ENCODE measurements at regions not wholly inside any gene's neighbourhood (a gene's known extent, or its start where the extent isn't known, plus 50 kb on each side); places are given as distances from the start of the nearest gene placed in this dataset.

DNA sequence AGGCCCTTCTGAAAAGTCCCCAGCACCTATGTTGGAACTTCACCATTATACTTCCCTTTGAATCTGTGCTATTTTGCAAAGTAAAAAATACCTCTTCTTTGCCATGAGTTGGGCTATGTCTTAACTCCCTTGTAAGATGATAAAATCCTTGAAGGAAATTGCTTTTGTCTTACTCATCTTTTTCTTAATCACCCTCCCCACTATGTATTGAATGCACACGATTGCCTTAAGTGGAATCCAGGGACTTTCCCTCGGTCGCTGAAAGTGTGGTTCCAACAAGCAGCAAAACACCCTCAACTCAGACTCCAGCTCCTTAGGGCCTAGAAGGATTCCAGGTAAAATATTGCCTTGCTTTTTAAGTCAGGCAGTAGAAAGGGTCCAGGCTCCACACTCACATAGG, 173.2 kb upstream of the ARL4C start:
- 81 to 84% methylated on average over 3 of the region's 3 CpGs for WGBS, 2 donors (ENCODE audit: low coverage in 1 of 2)

GRCh38 chr2:234669621-234670020, 172.7 kb upstream of the ARL4C start:
- intact Hi-C loops (cut with DNase I; ENCODE audit: low total_unique reads): no loop called here

More for the DNA sequence above, 173.2 kb upstream of the ARL4C start:
- DNase-seq: no peak
- TF ChIP-seq, protein P1, sequence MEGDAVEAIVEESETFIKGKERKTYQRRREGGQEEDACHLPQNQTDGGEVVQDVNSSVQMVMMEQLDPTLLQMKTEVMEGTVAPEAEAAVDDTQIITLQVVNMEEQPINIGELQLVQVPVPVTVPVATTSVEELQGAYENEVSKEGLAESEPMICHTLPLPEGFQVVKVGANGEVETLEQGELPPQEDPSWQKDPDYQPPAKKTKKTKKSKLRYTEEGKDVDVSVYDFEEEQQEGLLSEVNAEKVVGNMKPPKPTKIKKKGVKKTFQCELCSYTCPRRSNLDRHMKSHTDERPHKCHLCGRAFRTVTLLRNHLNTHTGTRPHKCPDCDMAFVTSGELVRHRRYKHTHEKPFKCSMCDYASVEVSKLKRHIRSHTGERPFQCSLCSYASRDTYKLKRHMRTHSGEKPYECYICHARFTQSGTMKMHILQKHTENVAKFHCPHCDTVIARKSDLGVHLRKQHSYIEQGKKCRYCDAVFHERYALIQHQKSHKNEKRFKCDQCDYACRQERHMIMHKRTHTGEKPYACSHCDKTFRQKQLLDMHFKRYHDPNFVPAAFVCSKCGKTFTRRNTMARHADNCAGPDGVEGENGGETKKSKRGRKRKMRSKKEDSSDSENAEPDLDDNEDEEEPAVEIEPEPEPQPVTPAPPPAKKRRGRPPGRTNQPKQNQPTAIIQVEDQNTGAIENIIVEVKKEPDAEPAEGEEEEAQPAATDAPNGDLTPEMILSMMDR (IDR thresholded peaks at IDR 0.05): no peak
- no peak for TF ChIP-seq POLR2AphosphoS5 (IDR thresholded peaks at IDR 0.05)
- no peak for TF ChIP-seq EP300 (IDR thresholded peaks at IDR 0.05; ENCODE audit: low read depth)
- no peak for TF ChIP-seq POLR2A (IDR thresholded peaks at IDR 0.05)
- H3K27me3 ChIP-seq: no peaks in the 10 kb centered on the region
- in situ Hi-C loops (cut with MboI; ENCODE audit: low pct_ligation_motif_present in 1 of 4, low pct_unique_long_range_greater_than_20kb in 1 of 4, low sequenced_read_pairs in 3 of 4) (no loop called here), intact Hi-C loops (cut with DNase I; ENCODE audit: low total_unique reads) (no loop called here)
- no peaks in the 10 kb centered on the region for H3K36me3 ChIP-seq
- no peaks in the 10 kb centered on the region for H3K4me1 ChIP-seq
- H3K27ac ChIP-seq: no peak overlapping the region
- no peak overlapping the region for H3K4me3 ChIP-seq
- no peaks in the 10 kb centered on the region for H3K9me3 ChIP-seq

DNA sequence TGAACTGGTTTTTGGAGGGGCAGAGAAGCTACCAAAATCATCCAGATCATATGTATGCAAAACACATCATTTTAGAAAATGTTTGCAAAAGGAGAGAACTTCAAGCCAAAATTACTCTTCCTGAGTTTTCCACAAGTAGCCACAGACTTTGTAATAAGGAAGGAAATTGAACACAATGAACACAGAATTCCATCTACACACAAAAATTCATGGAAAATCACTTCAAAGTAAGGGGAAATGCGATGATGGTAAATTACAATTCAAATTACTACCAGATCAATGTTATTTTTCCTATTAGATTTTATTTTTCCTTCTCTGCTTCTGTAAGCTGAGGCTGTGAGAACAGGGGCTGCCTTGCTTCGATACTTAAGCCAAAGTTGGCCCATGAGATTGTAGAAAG, 172.1 kb upstream of the ARL4C start:
- Histone ChIP-seq H3K27me3 (no peaks in the 10 kb centered on the region), H3K36me3 (no peaks in the 10 kb centered on the region), H3K9me3 (no peaks in the 10 kb centered on the region), H3K4me1 (no peaks in the 10 kb centered on the region), H3K4me3 (no peak overlapping the region), H3K27ac (no peak overlapping the region)
- TF ChIP-seq POLR2AphosphoS5 (IDR thresholded peaks at IDR 0.05): no peak
- TF ChIP-seq EP300 (IDR thresholded peaks at IDR 0.05; ENCODE audit: low read depth): no peak
- TF ChIP-seq, protein P1 (IDR thresholded peaks at IDR 0.05): no peak
- TF ChIP-seq POLR2A (IDR thresholded peaks at IDR 0.05): no peak
- in situ Hi-C loops (cut with MboI; ENCODE audit: low pct_ligation_motif_present in 1 of 4, low pct_unique_long_range_greater_than_20kb in 1 of 4, low sequenced_read_pairs in 3 of 4): no loop called here
- WGBS, 2 donors (ENCODE audit: low coverage in 1 of 2): 86 to 89% methylated on average over 2 of the region's 2 CpGs
- intact Hi-C loops (cut with DNase I; ENCODE audit: low total_unique reads): no loop called here
- DNase-seq: no peak

More at GRCh38 chr2:234669621-234670020, 172.7 kb upstream of the ARL4C start:
- Histone ChIP-seq H3K27me3 (no peaks in the 10 kb centered on the region), H3K9me3 (no peaks in the 10 kb centered on the region), H3K27ac (no peak overlapping the region), H3K4me1 (no peaks in the 10 kb centered on the region), H3K4me3 (no peak overlapping the region), H3K36me3 (no peaks in the 10 kb centered on the region)
- WGBS, 2 donors (ENCODE audit: low coverage in 1 of 2): 75 to 84% methylated on average over 2 of the region's 2 CpGs
- in situ Hi-C loops (cut with MboI; ENCODE audit: low pct_ligation_motif_present in 1 of 4, low pct_unique_long_range_greater_than_20kb in 1 of 4, low sequenced_read_pairs in 3 of 4): no loop called here
- no peak for DNase-seq
- TF ChIP-seq, protein P1 (IDR thresholded peaks at IDR 0.05): peak in 1 of 5 experiments; percentile 19
- TF ChIP-seq EP300 (IDR thresholded peaks at IDR 0.05; ENCODE audit: low read depth): no peak
- TF ChIP-seq POLR2AphosphoS5 (IDR thresholded peaks at IDR 0.05): no peak
- TF ChIP-seq POLR2A (IDR thresholded peaks at IDR 0.05): no peak

DNA sequence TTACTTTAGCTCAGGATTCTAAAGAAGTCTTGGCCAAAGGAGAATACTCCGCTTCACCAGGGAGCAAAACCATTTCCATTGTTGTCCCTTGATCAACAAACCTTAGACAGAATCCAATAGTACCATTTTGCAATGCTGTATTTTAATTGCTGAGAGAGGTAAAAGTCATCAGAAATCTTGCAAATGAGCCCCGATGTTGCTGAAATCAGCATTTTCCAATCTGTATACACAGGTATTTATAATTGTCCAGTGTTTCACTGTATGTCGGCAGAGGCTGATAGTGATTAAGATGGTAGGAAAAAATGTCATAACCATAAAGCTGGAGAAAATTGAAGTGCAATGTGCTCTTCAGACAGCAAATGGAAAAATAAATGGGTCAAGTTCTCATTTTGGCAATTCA, 170.0 kb upstream of the ARL4C start:
- Histone ChIP-seq H3K9me3 (no peaks in the 10 kb centered on the region), H3K4me1 (no peaks in the 10 kb centered on the region), H3K36me3 (no peaks in the 10 kb centered on the region), H3K4me3 (no peak overlapping the region), H3K27ac (no peak overlapping the region), H3K27me3 (no peaks in the 10 kb centered on the region)
- in situ Hi-C loops (cut with MboI; ENCODE audit: low pct_ligation_motif_present in 1 of 4, low pct_unique_long_range_greater_than_20kb in 1 of 4, low sequenced_read_pairs in 3 of 4): no loop called here
- 94 to 96% methylated on average over 2 to 3 of the region's 3 CpGs for WGBS, 2 donors (ENCODE audit: low coverage in 1 of 2)
- intact Hi-C loops (cut with DNase I; ENCODE audit: low total_unique reads): no loop called here
- DNase-seq: no peak
- TF ChIP-seq EP300 (IDR thresholded peaks at IDR 0.05; ENCODE audit: low read depth) (no peak), POLR2A (IDR thresholded peaks at IDR 0.05) (no peak), POLR2AphosphoS5 (IDR thresholded peaks at IDR 0.05) (no peak)
- TF ChIP-seq, protein P1 (IDR thresholded peaks at IDR 0.05): no peak

All from transverse colon (tissue), 4 donors.